Gastroesophageal sphincter (tissue), 4 donors: ENCODE measurements at regions not wholly inside any gene's neighbourhood (a gene's known extent, or its start where the extent isn't known, plus 50 kb on each side); places are given as distances from the start of the nearest gene placed in this dataset.

Experiments
- ATAC-seq: fragments of 150-250 bp; one replicate; pipeline ENCODE4 v1.9.1; 2016; ENCODE audit warnings: mild to moderate bottlenecking, moderate library complexity
- H3K27ac ChIP-seq, 4 donors: fragments of 200-600 bp; sonication (generic) in 3 of 4; 1 replicate in 3 of 4; 2 replicates in 1 of 4; pipeline ENCODE4 v1.5.1; 2016 to 2019
- H3K27me3 ChIP-seq: fragments of 200-600 bp; sonication (generic); one replicate; pipeline ENCODE4 v1.5.1; 2019
- H3K36me3 ChIP-seq, 2 donors: fragments of 200-600 bp; sonication (generic); one replicate each; pipeline ENCODE4 v1.5.1; 2019; ENCODE audit warnings: control low read depth in 1 of 2
- H3K4me1 ChIP-seq, 3 donors: fragments of 200-600 bp; sonication (generic); 1 replicate in 2 of 3; 2 replicates in 1 of 3; pipeline ENCODE4 v1.5.1; 2016 to 2019; ENCODE audit warnings: control low read depth in 2 of 3
- H3K4me3 ChIP-seq, 2 donors: fragments of 200-600 bp; sonication (generic); one replicate each; pipeline ENCODE4 v1.5.1; 2019; ENCODE audit warnings: mild to moderate bottlenecking in 1 of 2, moderate library complexity in 1 of 2
- H3K9me3 ChIP-seq, 3 donors: fragments of 200-600 bp; sonication (generic); one replicate each; pipeline ENCODE4 v1.5.1; 2017 to 2019; ENCODE audit warnings: control low read depth in 2 of 3
- EP300 ChIP-seq: sonication (generic); formaldehyde crosslinking; IDR thresholded peaks from one replicate; pipeline ENCODE4 v1.6.1; 2017; ENCODE audit warnings: antibody characterized with exemption, mild to moderate bottlenecking
- POLR2A ChIP-seq, 2 donors: fragments of 450-650 bp; IDR thresholded peaks; one replicate each; pipeline ENCODE4 v1.6.1; 2017; ENCODE audit warnings: antibody characterized with exemption in 2 of 2, mild to moderate bottlenecking in 2 of 2, moderate library complexity in 1 of 2
- POLR2AphosphoS5 ChIP-seq: sonication (generic); formaldehyde crosslinking; IDR thresholded peaks from one replicate; pipeline ENCODE4 v1.6.1; 2017; ENCODE audit warnings: antibody characterized with exemption
- WGBS, 2 donors: methylation state at CpG; one replicate each; pipeline ENCODE4 v1.1.5; 2018; ENCODE audit warnings: low coverage in 1 of 2; 5-methylcytosine and 5-hydroxymethylcytosine counted together
- TF ChIP-seq, protein P1 (sequence below), 4 experiments: fragments of 200-600 bp in 2 of 4; fragments of 450-650 bp in 2 of 4; sonication (generic) in 1 of 4; IDR thresholded peaks; one replicate each; pipeline ENCODE4 v1.5.1; 2017 to 2019; ENCODE audit warnings: antibody characterized with exemption in 4 of 4, mild to moderate bottlenecking in 2 of 4, moderate library complexity in 2 of 4

DNA sequence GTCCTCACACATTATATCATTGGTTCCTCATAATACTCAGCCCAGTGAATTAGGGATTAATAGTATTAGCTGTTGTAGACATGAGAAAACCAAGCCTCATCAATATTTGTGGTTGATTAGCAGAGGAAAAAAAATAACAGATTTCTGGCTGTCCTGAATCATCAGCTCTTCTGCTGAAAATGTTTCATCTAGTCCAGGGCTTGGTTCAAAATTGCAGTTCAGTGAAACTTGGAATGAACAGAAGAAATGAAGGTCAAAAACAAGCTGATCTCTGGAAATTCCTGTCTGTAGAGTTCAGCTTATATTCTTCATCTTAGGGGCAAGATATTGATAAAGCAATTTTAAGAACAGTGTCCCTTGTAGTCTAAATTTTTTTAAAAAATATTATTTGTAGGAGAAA lies 361.1 kb upstream of the CCDC179 start:
- Histone ChIP-seq H3K27me3 (no peaks in the 10 kb centered on the region), H3K36me3 (no peaks in the 10 kb centered on the region), H3K27ac (no peak overlapping the region), H3K9me3 (peaks cover 0 to 5% (median 0%) of the 10 kb centered on the region in 3 donors), H3K4me1 (no peaks in the 10 kb centered on the region), H3K4me3 (no peak overlapping the region)
- TF ChIP-seq POLR2A (IDR thresholded peaks at IDR 0.05) (no peak), POLR2AphosphoS5 (no peak), EP300 (no peak)
- TF ChIP-seq, protein P1, sequence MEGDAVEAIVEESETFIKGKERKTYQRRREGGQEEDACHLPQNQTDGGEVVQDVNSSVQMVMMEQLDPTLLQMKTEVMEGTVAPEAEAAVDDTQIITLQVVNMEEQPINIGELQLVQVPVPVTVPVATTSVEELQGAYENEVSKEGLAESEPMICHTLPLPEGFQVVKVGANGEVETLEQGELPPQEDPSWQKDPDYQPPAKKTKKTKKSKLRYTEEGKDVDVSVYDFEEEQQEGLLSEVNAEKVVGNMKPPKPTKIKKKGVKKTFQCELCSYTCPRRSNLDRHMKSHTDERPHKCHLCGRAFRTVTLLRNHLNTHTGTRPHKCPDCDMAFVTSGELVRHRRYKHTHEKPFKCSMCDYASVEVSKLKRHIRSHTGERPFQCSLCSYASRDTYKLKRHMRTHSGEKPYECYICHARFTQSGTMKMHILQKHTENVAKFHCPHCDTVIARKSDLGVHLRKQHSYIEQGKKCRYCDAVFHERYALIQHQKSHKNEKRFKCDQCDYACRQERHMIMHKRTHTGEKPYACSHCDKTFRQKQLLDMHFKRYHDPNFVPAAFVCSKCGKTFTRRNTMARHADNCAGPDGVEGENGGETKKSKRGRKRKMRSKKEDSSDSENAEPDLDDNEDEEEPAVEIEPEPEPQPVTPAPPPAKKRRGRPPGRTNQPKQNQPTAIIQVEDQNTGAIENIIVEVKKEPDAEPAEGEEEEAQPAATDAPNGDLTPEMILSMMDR (IDR thresholded peaks at IDR 0.05): no peak
- no peak for ATAC-seq

DNA sequence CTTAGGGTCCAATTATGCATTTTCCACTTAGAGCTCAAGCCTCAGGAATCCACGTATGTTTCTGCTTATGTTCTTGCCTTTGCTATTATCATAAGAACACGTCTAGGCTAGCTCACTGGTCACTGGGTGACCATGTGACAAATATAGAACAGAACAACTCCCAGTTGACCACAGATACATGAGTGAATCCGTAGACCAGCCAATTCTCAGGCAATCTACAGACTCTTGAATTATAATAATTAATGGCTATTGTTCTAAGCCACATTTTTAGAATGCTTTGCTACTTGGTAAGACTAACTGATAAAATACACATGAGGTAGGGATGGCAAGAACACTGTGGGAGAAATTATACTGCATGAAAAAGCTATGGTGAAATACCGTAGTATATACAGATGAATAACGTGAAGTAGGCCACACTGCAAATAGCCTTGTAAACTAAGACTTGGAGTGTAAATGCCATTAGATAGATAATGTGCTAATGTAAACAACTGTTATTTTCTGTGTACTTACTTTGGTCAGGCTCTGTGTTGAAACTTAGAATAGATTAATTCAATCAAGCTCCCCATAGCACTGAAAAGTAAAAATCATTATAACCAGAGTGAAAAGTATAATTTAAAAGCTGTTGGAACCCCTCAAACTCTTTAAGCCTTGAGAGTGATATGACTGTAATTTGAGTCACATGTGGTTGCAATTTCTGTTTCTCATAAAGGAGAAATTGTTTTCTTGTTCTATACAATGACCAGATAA lies 366.2 kb upstream of the CCDC179 start:
- no peaks in the 10 kb centered on the region for H3K4me1 ChIP-seq
- no peak for ATAC-seq
- TF ChIP-seq POLR2AphosphoS5 (no peak), EP300 (no peak), POLR2A (IDR thresholded peaks at IDR 0.05) (no peak)
- TF ChIP-seq, protein P1 (IDR thresholded peaks at IDR 0.05): no peak
- H3K4me3 ChIP-seq: no peak overlapping the region
- WGBS, 2 donors: 57 to 58% methylated on average over 5 of the region's 5 CpGs
- H3K36me3 ChIP-seq: no peaks in the 10 kb centered on the region
- no peaks in the 10 kb centered on the region for H3K9me3 ChIP-seq
- H3K27me3 ChIP-seq: no peaks in the 10 kb centered on the region
- no peak overlapping the region for H3K27ac ChIP-seq

DNA sequence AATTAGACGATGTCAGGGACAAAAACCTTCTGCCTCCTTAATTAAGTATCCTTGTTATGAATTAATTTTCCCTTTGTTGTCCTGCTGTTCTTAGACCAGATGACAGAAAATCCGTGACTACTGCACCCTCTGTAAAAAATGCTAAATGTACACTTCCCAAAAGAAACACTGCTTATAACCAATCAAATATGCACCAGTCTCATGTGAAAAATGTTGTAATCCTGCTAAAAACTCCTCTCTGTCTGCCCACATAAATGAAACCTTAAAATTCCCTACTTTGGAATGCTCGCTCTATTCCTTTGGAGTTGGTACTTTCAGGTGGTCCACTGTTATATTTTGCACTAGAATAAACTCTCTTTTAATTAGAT lies 366.8 kb upstream of the CCDC179 start:
- WGBS, 2 donors: 31 to 47% methylated on average over 2 to 3 of the region's 3 CpGs

DNA sequence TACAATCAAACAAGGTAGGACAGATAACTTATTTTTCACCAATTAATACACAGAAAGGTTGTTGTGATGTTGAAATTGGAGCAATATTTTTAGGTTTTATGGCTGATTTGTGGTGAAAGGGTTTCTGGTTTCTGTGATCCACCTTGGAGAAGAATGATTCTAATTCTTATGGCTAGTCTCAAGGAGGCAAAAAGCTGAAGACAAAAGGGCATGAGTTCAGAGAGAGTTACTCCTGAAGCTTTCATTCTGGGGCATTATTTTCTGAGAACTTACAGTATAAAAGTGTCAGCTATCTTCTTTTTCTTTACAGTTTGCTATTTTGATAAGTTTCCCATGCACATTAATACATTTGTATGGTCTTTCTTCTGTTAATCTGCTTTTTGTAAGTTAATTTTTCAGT lies 372.4 kb upstream of the CCDC179 start:
- Histone ChIP-seq H3K36me3 (no peaks in the 10 kb centered on the region), H3K9me3 (no peaks in the 10 kb centered on the region), H3K4me1 (no peaks in the 10 kb centered on the region), H3K4me3 (no peak overlapping the region), H3K27me3 (no peaks in the 10 kb centered on the region), H3K27ac (no peak overlapping the region)
- ATAC-seq: no peak
- TF ChIP-seq POLR2AphosphoS5: no peak
- TF ChIP-seq EP300: no peak
- TF ChIP-seq, protein P1 (IDR thresholded peaks at IDR 0.05): no peak
- no peak for TF ChIP-seq POLR2A (IDR thresholded peaks at IDR 0.05)

More for the DNA sequence above, 366.8 kb upstream of the CCDC179 start:
- TF ChIP-seq POLR2A (IDR thresholded peaks at IDR 0.05) (no peak), EP300 (no peak), POLR2AphosphoS5 (no peak)
- TF ChIP-seq, protein P1 (IDR thresholded peaks at IDR 0.05): no peak
- ATAC-seq: no peak
- Histone ChIP-seq H3K27ac (no peak overlapping the region), H3K9me3 (no peaks in the 10 kb centered on the region), H3K4me1 (no peaks in the 10 kb centered on the region), H3K4me3 (no peak overlapping the region), H3K36me3 (no peaks in the 10 kb centered on the region), H3K27me3 (no peaks in the 10 kb centered on the region)

DNA sequence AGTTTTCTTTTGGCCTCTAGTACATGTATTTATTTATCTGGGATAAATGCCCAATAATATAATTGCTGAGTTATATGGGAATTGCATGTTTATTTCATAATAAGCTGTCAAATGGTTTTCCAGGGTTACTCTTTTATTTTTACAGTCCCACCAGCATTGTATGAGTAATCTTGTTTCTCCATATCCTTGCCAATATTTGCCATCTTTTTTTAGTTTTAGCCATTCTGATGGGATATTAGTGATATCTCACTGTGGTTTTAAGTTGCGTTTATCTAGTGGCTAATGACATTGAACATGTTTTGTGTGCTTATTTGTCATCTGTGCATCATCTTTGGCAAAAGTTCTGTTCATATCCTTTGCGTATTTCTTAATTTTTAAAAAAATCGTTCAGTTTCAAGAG lies 372.8 kb upstream of the CCDC179 start:
- WGBS, 2 donors: 51 to 62% methylated on average over 3 of the region's 3 CpGs
- Histone ChIP-seq H3K36me3 (no peaks in the 10 kb centered on the region), H3K4me3 (no peak overlapping the region), H3K27me3 (no peaks in the 10 kb centered on the region), H3K27ac (no peak overlapping the region), H3K4me1 (no peaks in the 10 kb centered on the region), H3K9me3 (no peaks in the 10 kb centered on the region)
- TF ChIP-seq POLR2A (IDR thresholded peaks at IDR 0.05) (no peak), EP300 (no peak), POLR2AphosphoS5 (no peak)
- TF ChIP-seq, protein P1 (IDR thresholded peaks at IDR 0.05): no peak
- ATAC-seq: no peak
